ENCODE measurements at regions not wholly inside any gene's neighbourhood (a gene's known extent, or its start where the extent isn't known, plus 50 kb on each side); places are given as distances from the start of the nearest gene placed in this dataset.

GRCh38 chr1:244219149-244219548 is 168.1 kb downstream of the ZBTB18 start:
- Histone ChIP-seq H3K27ac (no peak overlapping the region), H3K4me3 (no peak overlapping the region)
- no peak for DNase-seq (ENCODE audit: low spot score)
- TF ChIP-seq CTCF (IDR thresholded peaks at IDR 0.05) = no peak

GRCh38 chr1:244219802-244220201 is 168.7 kb downstream of the ZBTB18 start:
- no peak for TF ChIP-seq CTCF (IDR thresholded peaks at IDR 0.05)
- no peak for DNase-seq (ENCODE audit: low spot score)
- Histone ChIP-seq H3K27ac (no peak overlapping the region), H3K4me3 (no peak overlapping the region)

GRCh38 chr1:244220410-244220809 is 169.3 kb downstream of the ZBTB18 start:
- no peak overlapping the region for H3K4me3 ChIP-seq
- H3K27ac ChIP-seq = no peak overlapping the region
- no peak for DNase-seq (ENCODE audit: low spot score)
- no peak for TF ChIP-seq CTCF (IDR thresholded peaks at IDR 0.05)

GRCh38 chr1:244221991-244222390 is 170.9 kb downstream of the ZBTB18 start:
- DNase-seq (ENCODE audit: low spot score) = no peak

GRCh38 chr1:244224487-244225430 is 173.7 kb downstream of the ZBTB18 start:
- DNase-seq (ENCODE audit: low spot score) = no peak
- Histone ChIP-seq H3K27ac (no peak overlapping the region), H3K4me3 (no peak overlapping the region)
- no peak for TF ChIP-seq CTCF (IDR thresholded peaks at IDR 0.05)

More at GRCh38 chr1:244221991-244222390, 170.9 kb downstream of the ZBTB18 start:
- no peak for TF ChIP-seq CTCF (IDR thresholded peaks at IDR 0.05)
- Histone ChIP-seq H3K27ac (no peak overlapping the region), H3K4me3 (no peak overlapping the region)

GRCh38 chr1:244226435-244226834 is 175.4 kb downstream of the ZBTB18 start:
- no peak overlapping the region for H3K27ac ChIP-seq
- H3K4me3 ChIP-seq = no peak overlapping the region
- TF ChIP-seq CTCF (IDR thresholded peaks at IDR 0.05) = no peak
- DNase-seq (ENCODE audit: low spot score) = no peak

GRCh38 chr1:244230470-244230869 is 179.4 kb downstream of the ZBTB18 start:
- no peak for DNase-seq (ENCODE audit: low spot score)

More at GRCh38 chr1:244230470-244230869, 179.4 kb downstream of the ZBTB18 start:
- Histone ChIP-seq H3K27ac (no peak overlapping the region), H3K4me3 (no peak overlapping the region)
- TF ChIP-seq CTCF (IDR thresholded peaks at IDR 0.05) = no peak

All from coronary artery (tissue), 2 donors.